GM23338 (cell line): ENCODE measurements at regions not wholly inside any gene's neighbourhood (a gene's known extent, or its start where the extent isn't known, plus 50 kb on each side); places are given as distances from the start of the nearest gene placed in this dataset.
A peak's percentile ranks its signal among the peaks of the same experiment; 100 is the strongest.

ENCODE experiments used
- ATAC-seq: fragments of 200-7000 bp; cut with Tn5 transposase; 3 replicates; pipeline ENCODE4 v1.9.1; 2020
- DNase-seq: peaks from one replicate; pipeline ENCODE4 v3.0.0-alpha.2; 2015; ENCODE audit warnings: low spot score
- H2AFZ ChIP-seq: fragments of 200-600 bp; sonication (generic); 2 replicates; pipeline ENCODE4 v1.8.0; 2016; ENCODE audit warnings: antibody characterized with exemption, mild to moderate bottlenecking, moderate library complexity
- H3F3A ChIP-seq: fragments of 200-600 bp; sonication (generic); replicated peaks from 2 replicates; pipeline ENCODE4 v1.8.0; 2017; ENCODE audit warnings: antibody characterized with exemption, mixed run types, low read depth
- H3K27ac ChIP-seq: fragments of 200-600 bp; sonication (generic); 2 replicates; pipeline ENCODE4 v1.6.1; 2016; ENCODE audit warnings: low read depth
- H3K27me3 ChIP-seq: fragments of 200-600 bp; sonication (generic); 2 replicates; pipeline ENCODE4 v1.8.0; 2016; ENCODE audit warnings: mild to moderate bottlenecking, mixed run types, moderate library complexity; ENCODE audit not compliant: insufficient read depth
- H3K36me3 ChIP-seq: fragments of 200-600 bp; sonication (generic); 2 replicates; pipeline ENCODE4 v1.8.0; 2016; ENCODE audit warnings: mild to moderate bottlenecking; ENCODE audit not compliant: insufficient read depth
- H3K4me1 ChIP-seq: fragments of 200-600 bp; sonication (generic); 2 replicates; pipeline ENCODE4 v1.8.0; 2016; ENCODE audit warnings: mild to moderate bottlenecking, moderate library complexity; ENCODE audit not compliant: insufficient read depth
- H3K4me2 ChIP-seq: fragments of 200-600 bp; sonication (generic); 2 replicates; pipeline ENCODE4 v1.7.1; 2017; ENCODE audit warnings: mixed run types
- H3K4me3 ChIP-seq: fragments of 200-600 bp; sonication (generic); 2 replicates; pipeline ENCODE4 v1.6.1; 2016; ENCODE audit warnings: mixed run types
- H3K79me2 ChIP-seq: fragments of 200-600 bp; sonication (generic); replicated peaks from 2 replicates; pipeline ENCODE4 v1.8.0; 2017; ENCODE audit warnings: mild to moderate bottlenecking; ENCODE audit not compliant: insufficient read depth
- H3K9me2 ChIP-seq: fragments of 200-600 bp; sonication (generic); 2 replicates; pipeline ENCODE4 v1.8.0; 2017; ENCODE audit not compliant: insufficient read depth
- H4K20me1 ChIP-seq: fragments of 200-600 bp; sonication (generic); replicated peaks from 2 replicates; pipeline ENCODE4 v1.8.0; 2017; ENCODE audit warnings: mild to moderate bottlenecking; ENCODE audit not compliant: insufficient read depth
- H3K27ac Mint-ChIP-seq: 2 replicates; pipeline ENCODE4 v1.8.0; 2020; ENCODE audit warnings: inconsistent platforms, mild to moderate bottlenecking, moderate library complexity, mixed read lengths
- H3K27me3 Mint-ChIP-seq: 3 replicates; pipeline ENCODE4 v1.8.0; 2022; ENCODE audit warnings: low read depth, mild to moderate bottlenecking, moderate library complexity, mixed read lengths, inconsistent platforms; ENCODE audit not compliant: insufficient read depth, poor library complexity
- H3K36me3 Mint-ChIP-seq: 3 replicates; pipeline ENCODE4 v1.8.0; 2021; ENCODE audit warnings: low read depth, mild to moderate bottlenecking, inconsistent platforms, moderate library complexity, mixed read lengths
- H3K4me1 Mint-ChIP-seq: 3 replicates; pipeline ENCODE4 v1.8.0; 2020; ENCODE audit warnings: mild to moderate bottlenecking, inconsistent platforms, mixed read lengths
- H3K4me3 Mint-ChIP-seq: 3 replicates; pipeline ENCODE4 v1.8.0; 2021; ENCODE audit warnings: moderate library complexity, mild to moderate bottlenecking, inconsistent platforms, mixed read lengths
- H3K9me3 Mint-ChIP-seq: 3 replicates; pipeline ENCODE4 v1.8.0; 2020; ENCODE audit warnings: moderate library complexity, mild to moderate bottlenecking, inconsistent platforms, mixed read lengths
- CREB1 ChIP-seq: fragments of 250-450 bp; sonication (Bioruptor Pico); IDR thresholded peaks from 2 replicates; pipeline ENCODE4 v1.5.0; 2020; ENCODE audit warnings: low read depth, mild to moderate bottlenecking, moderate library complexity
- EZH2 ChIP-seq: fragments of 200-600 bp; sonication (generic); IDR thresholded peaks from one replicate; pipeline ENCODE4 v1.8.0; 2017; ENCODE audit warnings: antibody characterized with exemption, mild to moderate bottlenecking, low read depth; ENCODE audit not compliant: unreplicated experiment
- EZH2phosphoT487 ChIP-seq: fragments of 200-600 bp; sonication (generic); IDR thresholded peaks from one replicate; pipeline ENCODE4 v1.8.1; 2018; ENCODE audit warnings: antibody characterized with exemption; ENCODE audit not compliant: unreplicated experiment
- JUNB ChIP-seq: IDR thresholded peaks from one replicate; pipeline ENCODE4 v1.6.1; 2016; ENCODE audit warnings: antibody characterized with exemption; ENCODE audit not compliant: unreplicated experiment
- NANOG ChIP-seq: IDR thresholded peaks from 2 replicates; pipeline ENCODE4 v1.6.1; 2016; ENCODE audit warnings: antibody characterized with exemption, borderline replicate concordance
- POLR2AphosphoS5 ChIP-seq: IDR thresholded peaks from 2 replicates; pipeline ENCODE4 v1.6.1; 2016; ENCODE audit warnings: antibody characterized with exemption, low read depth
- STAT1 ChIP-seq: IDR thresholded peaks from one replicate; pipeline ENCODE4 v1.6.1; 2016; ENCODE audit warnings: antibody characterized with exemption; ENCODE audit not compliant: unreplicated experiment
- ZNF114 ChIP-seq: fragments of 250-450 bp; sonication (Bioruptor Pico); IDR thresholded peaks from 2 replicates; pipeline ENCODE4 v1.5.0; 2020; ENCODE audit warnings: mild to moderate bottlenecking, moderate library complexity
- ZNF331 ChIP-seq: fragments of 250-450 bp; sonication (Bioruptor Pico); IDR thresholded peaks from 2 replicates; pipeline ENCODE4 v1.5.0; 2020; ENCODE audit warnings: low read depth, mild to moderate bottlenecking, moderate library complexity
- TF ChIP-seq, protein P1 (sequence below), 2 experiments: fragments of 200-600 bp in 1 of 2; sonication (generic) in 1 of 2; conservative IDR thresholded peaks; 2 replicates each; pipeline versions ENCODE4 v1.5.1 to v1.6.1; 2016 to 2017; ENCODE audit warnings: antibody characterized with exemption in 2 of 2, low read depth in 2 of 2, mild to moderate bottlenecking in 2 of 2, moderate library complexity in 1 of 2
- TF ChIP-seq, protein P2 (sequence below): IDR thresholded peaks from one replicate; pipeline ENCODE4 v1.6.1; 2018; ENCODE audit warnings: antibody characterized with exemption; ENCODE audit not compliant: unreplicated experiment
- TF ChIP-seq, protein P3 (sequence below): IDR thresholded peaks from 2 replicates; pipeline ENCODE4 v1.6.1; 2016; ENCODE audit warnings: antibody characterized with exemption
- TF ChIP-seq, protein P4 (sequence below): fragments of 250-450 bp; sonication (Bioruptor Pico); IDR thresholded peaks from 2 replicates; pipeline ENCODE4 v1.5.0; 2020; ENCODE audit warnings: mild to moderate bottlenecking, moderate library complexity

DNA sequence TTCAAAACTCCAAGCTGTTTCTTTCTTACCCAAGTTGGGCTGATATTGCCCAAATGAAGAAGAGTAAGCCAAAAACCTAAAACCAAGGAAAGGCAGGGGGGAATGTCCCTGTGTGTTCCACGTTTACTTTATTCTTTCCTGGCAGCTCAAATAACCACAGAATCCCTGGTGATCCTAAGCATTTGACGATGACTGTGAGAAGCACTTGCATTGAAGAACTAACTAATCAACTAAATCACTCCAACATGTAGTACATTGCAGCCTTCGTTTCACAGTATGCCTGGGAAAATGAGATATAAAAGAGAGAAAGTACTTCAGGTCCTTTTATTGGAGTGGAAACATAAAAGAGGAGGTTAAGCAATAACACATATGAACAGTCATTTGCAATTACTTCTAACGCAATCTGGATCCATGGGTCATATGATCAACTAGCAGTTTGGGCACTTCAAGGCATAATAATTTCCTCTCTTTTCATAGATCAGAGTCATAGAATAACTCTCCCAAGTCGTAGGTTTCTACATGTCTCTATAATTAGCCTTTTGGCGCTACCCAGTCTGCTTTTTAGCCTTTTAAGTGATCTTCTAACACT lies 338.4 kb downstream of the TMEM167A start:
- ATAC-seq (no peak), DNase-seq (no peak)
- H3F3A ChIP-seq: no peaks in the 10 kb centered on the region
- H3K36me3 Mint-ChIP-seq: no peaks in the 10 kb centered on the region
- H3K27me3 Mint-ChIP-seq: no peaks in the 10 kb centered on the region
- peaks cover 3% of the 10 kb centered on the region; the same call in 1 of the 3 replicates for H3K4me1 Mint-ChIP-seq
- H3K4me2 ChIP-seq: no peak overlapping the region
- peak overlapping the region; percentile 57; the same call in 1 of the 2 replicates for H2AFZ ChIP-seq
- H3K36me3 ChIP-seq: no peaks in the 10 kb centered on the region
- TF ChIP-seq JUNB (no peak), CREB1 (CRISPR knock-in tag) (no peak), ZNF114 (no peak), EZH2phosphoT487 (no peak), STAT1 (no peak), ZNF331 (no peak), POLR2AphosphoS5 (no peak), NANOG (no peak), EZH2 (no peak)
- TF ChIP-seq, protein P1, sequence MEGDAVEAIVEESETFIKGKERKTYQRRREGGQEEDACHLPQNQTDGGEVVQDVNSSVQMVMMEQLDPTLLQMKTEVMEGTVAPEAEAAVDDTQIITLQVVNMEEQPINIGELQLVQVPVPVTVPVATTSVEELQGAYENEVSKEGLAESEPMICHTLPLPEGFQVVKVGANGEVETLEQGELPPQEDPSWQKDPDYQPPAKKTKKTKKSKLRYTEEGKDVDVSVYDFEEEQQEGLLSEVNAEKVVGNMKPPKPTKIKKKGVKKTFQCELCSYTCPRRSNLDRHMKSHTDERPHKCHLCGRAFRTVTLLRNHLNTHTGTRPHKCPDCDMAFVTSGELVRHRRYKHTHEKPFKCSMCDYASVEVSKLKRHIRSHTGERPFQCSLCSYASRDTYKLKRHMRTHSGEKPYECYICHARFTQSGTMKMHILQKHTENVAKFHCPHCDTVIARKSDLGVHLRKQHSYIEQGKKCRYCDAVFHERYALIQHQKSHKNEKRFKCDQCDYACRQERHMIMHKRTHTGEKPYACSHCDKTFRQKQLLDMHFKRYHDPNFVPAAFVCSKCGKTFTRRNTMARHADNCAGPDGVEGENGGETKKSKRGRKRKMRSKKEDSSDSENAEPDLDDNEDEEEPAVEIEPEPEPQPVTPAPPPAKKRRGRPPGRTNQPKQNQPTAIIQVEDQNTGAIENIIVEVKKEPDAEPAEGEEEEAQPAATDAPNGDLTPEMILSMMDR (conservative IDR thresholded peaks at IDR 0.05; ENCODE audit: low read depth in 2 of 2): no peak
- TF ChIP-seq, protein P2, sequence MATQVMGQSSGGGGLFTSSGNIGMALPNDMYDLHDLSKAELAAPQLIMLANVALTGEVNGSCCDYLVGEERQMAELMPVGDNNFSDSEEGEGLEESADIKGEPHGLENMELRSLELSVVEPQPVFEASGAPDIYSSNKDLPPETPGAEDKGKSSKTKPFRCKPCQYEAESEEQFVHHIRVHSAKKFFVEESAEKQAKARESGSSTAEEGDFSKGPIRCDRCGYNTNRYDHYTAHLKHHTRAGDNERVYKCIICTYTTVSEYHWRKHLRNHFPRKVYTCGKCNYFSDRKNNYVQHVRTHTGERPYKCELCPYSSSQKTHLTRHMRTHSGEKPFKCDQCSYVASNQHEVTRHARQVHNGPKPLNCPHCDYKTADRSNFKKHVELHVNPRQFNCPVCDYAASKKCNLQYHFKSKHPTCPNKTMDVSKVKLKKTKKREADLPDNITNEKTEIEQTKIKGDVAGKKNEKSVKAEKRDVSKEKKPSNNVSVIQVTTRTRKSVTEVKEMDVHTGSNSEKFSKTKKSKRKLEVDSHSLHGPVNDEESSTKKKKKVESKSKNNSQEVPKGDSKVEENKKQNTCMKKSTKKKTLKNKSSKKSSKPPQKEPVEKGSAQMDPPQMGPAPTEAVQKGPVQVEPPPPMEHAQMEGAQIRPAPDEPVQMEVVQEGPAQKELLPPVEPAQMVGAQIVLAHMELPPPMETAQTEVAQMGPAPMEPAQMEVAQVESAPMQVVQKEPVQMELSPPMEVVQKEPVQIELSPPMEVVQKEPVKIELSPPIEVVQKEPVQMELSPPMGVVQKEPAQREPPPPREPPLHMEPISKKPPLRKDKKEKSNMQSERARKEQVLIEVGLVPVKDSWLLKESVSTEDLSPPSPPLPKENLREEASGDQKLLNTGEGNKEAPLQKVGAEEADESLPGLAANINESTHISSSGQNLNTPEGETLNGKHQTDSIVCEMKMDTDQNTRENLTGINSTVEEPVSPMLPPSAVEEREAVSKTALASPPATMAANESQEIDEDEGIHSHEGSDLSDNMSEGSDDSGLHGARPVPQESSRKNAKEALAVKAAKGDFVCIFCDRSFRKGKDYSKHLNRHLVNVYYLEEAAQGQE: no peak
- TF ChIP-seq, protein P3, sequence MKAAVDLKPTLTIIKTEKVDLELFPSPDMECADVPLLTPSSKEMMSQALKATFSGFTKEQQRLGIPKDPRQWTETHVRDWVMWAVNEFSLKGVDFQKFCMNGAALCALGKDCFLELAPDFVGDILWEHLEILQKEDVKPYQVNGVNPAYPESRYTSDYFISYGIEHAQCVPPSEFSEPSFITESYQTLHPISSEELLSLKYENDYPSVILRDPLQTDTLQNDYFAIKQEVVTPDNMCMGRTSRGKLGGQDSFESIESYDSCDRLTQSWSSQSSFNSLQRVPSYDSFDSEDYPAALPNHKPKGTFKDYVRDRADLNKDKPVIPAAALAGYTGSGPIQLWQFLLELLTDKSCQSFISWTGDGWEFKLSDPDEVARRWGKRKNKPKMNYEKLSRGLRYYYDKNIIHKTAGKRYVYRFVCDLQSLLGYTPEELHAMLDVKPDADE: no peak
- TF ChIP-seq, protein P4, sequence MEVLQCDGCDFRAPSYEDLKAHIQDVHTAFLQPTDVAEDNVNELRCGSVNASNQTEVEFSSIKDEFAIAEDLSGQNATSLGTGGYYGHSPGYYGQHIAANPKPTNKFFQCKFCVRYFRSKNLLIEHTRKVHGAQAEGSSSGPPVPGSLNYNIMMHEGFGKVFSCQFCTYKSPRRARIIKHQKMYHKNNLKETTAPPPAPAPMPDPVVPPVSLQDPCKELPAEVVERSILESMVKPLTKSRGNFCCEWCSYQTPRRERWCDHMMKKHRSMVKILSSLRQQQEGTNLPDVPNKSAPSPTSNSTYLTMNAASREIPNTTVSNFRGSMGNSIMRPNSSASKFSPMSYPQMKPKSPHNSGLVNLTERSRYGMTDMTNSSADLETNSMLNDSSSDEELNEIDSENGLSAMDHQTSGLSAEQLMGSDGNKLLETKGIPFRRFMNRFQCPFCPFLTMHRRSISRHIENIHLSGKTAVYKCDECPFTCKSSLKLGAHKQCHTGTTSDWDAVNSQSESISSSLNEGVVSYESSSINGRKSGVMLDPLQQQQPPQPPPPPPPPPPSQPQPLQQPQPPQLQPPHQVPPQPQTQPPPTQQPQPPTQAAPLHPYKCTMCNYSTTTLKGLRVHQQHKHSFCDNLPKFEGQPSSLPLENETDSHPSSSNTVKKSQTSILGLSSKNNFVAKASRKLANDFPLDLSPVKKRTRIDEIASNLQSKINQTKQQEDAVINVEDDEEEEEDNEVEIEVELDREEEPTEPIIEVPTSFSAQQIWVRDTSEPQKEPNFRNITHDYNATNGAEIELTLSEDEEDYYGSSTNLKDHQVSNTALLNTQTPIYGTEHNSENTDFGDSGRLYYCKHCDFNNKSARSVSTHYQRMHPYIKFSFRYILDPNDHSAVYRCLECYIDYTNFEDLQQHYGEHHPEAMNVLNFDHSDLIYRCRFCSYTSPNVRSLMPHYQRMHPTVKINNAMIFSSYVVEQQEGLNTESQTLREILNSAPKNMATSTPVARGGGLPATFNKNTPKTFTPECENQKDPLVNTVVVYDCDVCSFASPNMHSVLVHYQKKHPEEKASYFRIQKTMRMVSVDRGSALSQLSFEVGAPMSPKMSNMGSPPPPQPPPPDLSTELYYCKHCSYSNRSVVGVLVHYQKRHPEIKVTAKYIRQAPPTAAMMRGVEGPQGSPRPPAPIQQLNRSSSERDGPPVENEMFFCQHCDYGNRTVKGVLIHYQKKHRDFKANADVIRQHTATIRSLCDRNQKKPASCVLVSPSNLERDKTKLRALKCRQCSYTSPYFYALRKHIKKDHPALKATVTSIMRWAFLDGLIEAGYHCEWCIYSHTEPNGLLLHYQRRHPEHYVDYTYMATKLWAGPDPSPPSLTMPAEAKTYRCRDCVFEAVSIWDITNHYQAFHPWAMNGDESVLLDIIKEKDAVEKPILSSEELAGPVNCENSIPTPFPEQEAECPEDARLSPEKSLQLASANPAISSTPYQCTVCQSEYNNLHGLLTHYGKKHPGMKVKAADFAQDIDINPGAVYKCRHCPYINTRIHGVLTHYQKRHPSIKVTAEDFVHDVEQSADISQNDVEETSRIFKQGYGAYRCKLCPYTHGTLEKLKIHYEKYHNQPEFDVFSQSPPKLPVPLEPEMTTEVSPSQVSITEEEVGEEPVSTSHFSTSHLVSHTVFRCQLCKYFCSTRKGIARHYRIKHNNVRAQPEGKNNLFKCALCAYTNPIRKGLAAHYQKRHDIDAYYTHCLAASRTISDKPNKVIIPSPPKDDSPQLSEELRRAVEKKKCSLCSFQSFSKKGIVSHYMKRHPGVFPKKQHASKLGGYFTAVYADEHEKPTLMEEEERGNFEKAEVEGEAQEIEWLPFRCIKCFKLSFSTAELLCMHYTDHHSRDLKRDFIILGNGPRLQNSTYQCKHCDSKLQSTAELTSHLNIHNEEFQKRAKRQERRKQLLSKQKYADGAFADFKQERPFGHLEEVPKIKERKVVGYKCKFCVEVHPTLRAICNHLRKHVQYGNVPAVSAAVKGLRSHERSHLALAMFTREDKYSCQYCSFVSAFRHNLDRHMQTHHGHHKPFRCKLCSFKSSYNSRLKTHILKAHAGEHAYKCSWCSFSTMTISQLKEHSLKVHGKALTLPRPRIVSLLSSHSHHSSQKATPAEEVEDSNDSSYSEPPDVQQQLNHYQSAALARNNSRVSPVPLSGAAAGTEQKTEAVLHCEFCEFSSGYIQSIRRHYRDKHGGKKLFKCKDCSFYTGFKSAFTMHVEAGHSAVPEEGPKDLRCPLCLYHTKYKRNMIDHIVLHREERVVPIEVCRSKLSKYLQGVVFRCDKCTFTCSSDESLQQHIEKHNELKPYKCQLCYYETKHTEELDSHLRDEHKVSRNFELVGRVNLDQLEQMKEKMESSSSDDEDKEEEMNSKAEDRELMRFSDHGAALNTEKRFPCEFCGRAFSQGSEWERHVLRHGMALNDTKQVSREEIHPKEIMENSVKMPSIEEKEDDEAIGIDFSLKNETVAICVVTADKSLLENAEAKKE (CRISPR knock-in tag): no peak
- H3K4me3 Mint-ChIP-seq: no peak overlapping the region
- H3K9me3 Mint-ChIP-seq: no peaks in the 10 kb centered on the region
- H3K9me2 ChIP-seq: no peaks in the 10 kb centered on the region
- no peaks in the 10 kb centered on the region for H3K79me2 ChIP-seq
- no peaks in the 10 kb centered on the region for H3K4me1 ChIP-seq
- H4K20me1 ChIP-seq: no peaks in the 10 kb centered on the region
- H3K27me3 ChIP-seq: no peaks in the 10 kb centered on the region
- no peak overlapping the region for H3K4me3 ChIP-seq
- H3K27ac Mint-ChIP-seq: no peak overlapping the region
- H3K27ac ChIP-seq: no peak overlapping the region
